DMS53 (cell line): ENCODE measurements at regions not wholly inside any gene's neighbourhood (a gene's known extent, or its start where the extent isn't known, plus 50 kb on each side); places are given as distances from the start of the nearest gene placed in this dataset.
A peak's percentile ranks its signal among the peaks of the same experiment; 100 is the strongest.
"Not testable (repeated sequence)": the region's sequence is repeated elsewhere in the genome, so short reads cannot be mapped to it uniquely, and the experiment has no call there.

Experiments
- DNase-seq: peaks from one replicate; lab custom pipeline; 2025; lab: John Stamatoyannopoulos, UW

DNA sequence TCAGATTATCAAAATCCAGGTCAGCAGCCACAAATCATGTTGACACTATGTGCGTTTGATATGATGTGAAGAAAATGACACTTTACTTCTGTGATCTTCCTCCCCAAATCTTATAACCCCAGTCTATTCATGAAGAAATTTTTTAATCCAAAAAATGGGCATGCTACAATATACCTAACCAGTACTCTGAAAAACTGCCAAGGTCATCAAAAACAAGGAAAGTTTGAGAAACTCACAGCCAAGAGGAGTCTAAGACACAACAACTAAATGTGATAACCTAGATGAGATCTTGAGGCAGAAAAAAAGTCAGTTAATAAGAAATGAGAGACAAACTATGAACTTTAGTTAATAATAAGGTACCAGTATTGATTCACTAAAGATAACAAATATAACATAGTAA, 200.6 kb upstream of the IRAK1BP1 start:
- DNase-seq = no peak

DNA sequence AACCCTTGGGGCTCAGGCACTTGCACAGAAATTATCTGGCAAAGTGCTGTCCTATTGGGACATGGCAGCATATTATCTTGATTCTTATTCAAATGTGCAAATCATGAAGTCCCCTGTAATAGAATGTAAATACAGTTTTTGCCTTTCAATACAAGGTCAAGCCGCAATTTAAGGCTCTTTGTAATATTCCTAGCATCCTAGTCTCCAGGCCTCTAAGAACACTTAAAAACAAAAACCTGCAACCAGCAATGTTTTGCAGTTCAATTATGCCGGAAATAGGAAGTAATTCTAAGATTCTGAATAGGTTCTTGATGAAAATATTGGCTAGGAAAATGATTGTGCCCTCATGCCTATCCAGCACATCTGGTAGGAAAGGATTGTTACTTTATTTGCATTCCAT, 197.2 kb upstream of the IRAK1BP1 start:
- DNase-seq = no peak

DNA sequence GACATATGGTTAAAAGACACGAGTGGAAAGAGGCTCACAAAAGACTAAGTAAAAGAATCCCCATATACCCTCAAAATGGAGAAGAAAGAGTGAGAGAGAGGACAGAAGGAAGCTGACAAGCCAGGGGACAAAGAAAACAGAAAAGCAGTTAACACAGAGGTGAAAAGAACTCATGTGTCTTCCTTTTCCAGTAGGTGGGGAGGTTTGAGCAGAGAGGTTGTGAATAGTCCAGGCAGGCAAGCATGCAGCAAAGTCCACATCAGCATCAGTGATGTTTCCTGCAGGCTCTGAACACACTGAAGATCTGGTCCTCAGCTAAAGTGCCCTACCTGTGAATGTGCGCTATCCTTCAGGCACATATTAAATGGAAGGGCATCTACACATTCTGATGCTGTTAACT, 196.5 kb upstream of the IRAK1BP1 start:
- DNase-seq = peak; percentile 3

DNA sequence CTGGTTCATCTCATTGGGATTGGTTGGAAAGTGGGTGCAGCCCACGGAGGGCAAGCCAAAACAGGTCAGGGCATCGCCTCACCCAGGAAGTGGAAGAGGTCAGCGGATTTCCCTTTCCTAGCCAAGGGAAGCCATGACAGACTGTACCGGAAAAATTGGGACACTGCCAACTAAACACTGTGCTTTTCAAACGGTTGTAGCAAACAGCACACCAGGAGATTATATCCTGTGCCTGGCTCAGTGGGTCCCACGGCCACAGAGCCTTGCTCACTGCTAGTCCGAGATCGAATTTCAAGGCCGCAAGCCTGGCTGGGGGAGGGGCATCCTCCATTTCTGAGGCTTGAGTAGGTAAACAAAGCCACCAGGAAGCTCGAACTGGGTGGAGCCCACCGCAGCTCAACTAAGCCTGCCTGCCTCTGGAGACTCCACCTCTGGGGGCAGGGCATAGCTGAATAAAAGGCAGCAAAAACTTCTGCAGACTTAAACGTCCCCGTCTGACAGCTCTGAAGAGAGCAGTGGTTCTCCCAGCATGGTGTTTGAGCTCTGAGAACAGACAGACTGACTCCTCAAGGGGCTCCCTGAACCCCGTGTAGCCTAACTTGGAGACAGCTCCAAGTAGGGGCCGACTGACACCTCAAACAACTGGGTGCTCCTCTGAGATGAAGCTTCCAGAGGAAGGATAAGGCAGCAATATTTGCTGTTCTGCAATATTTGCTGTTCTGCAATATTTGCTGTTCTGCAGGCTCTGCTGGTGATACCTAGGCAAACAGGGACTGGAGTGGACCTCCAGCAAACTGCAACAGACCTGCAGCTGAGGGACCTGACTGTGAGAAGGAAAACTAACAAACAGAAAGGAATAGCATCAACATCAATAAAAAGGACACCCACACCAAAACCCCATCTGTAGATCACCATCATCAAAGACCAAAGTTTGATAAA, 191.0 kb upstream of the IRAK1BP1 start:
- DNase-seq = peak; percentile 51

DNA sequence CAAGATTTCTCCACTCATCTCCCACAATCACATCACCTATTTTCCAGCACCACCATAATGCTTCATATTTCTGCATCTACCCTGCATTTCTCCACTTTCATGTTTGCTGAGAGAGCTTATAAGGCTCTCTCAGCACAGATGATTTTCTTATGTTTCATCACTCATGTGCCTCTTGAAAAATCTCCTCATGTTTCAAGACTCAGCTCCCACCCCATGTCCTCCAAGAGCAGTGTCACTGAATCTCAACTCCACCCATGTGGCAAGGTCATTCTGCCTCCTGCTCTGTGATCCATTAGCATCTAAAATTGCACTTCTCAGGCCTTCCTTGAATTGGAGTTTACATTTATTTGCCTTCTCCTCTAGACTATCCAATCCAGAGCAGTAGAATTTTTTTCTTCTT, 178.7 kb upstream of the IRAK1BP1 start:
- no peak for DNase-seq

DNA sequence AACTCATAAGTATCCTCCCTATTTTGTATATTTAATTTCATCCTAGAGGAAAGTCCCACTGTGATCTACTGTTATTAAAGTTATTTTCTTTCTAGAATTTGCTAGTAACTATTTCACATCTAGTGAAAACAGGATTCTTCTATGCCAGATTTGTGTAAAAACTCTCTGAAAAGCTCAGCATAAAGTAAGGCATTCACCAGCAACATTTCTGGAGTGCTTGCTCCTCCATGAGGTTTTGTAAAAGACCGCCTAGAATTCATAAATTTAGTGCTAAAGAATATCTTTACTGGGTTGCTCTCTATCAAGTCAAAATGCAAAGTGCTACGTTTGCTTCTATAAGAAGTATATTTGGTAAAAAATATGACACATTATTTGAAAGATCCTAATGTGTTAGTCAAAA, 173.5 kb upstream of the IRAK1BP1 start:
- DNase-seq = no peak

DNA sequence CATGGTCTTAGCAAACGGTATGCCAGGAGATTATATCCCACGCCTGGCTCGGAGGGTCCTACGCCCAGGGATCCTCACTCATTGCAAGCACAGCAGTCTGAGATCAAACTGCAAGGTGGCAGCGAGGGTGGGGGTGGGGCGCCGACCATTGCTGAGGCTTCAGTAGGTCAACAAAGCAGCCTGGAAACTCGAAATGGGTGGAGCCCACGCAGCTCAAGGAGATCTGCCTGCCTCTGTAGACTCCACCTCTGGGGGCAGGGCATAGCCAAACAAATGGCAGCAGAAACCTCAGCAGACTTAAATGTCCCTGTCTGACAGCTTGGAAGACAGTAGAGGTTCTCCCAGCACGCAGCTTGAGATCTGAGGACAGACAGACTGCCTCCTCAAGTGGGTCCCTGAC, 172.7 kb upstream of the IRAK1BP1 start:
- not testable (repeated sequence) for DNase-seq

DNA sequence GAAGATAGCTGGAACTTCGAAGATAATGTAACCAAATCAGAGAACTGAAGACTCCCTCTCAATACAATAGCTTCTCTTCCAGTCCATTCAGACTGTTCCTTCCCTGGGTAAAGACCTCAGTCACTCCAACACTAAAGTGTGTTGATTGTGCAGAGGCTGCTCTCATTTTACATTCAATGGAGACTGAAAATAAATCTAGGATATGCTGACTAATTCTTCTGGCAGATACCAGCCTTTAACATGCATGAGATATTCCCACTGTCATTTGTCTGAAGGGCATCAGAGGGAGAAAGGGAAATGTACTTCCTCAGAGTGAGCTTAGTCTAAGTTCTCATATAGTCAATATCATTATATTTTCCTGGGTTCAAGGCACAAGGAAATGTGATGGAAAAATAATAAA, 166.4 kb upstream of the IRAK1BP1 start:
- no peak for DNase-seq

DNA sequence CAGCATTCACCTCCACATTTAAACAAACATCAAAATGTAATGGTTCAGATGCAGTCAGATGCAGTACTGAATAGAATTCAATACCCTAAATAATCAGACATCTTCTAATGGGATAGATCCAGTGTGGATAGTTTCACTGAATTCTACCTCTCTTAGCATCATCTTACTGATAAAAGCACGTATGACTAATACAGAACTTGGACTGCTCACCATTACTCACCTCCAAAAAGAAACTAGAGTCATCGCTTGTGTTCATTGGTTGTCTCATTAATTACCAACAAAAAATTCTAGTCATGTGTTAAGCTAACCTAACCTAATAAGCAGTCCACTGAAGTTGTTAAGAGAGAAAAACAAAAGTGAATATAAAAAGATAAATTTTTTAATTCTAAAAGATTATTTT, 165.9 kb upstream of the IRAK1BP1 start:
- no peak for DNase-seq

DNA sequence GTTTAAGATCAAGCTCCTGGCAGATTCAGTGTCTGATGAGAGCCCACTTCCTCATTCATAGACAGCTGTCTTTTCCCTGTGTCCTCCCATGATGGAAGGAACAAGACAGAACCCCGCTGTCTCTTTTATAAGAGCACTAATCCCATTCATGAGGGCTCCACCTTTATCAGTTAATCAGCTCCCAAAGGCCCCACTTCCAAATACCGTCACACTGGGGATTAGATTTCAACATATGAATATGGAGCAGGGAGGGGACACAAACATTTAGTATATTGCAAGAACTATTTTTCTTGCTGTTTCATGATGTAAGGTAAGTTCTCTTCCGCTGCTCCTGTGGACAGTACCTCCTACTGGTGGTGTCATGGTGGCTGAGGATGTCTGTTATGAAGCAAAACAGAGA, 158.3 kb upstream of the IRAK1BP1 start:
- no peak for DNase-seq

DNA sequence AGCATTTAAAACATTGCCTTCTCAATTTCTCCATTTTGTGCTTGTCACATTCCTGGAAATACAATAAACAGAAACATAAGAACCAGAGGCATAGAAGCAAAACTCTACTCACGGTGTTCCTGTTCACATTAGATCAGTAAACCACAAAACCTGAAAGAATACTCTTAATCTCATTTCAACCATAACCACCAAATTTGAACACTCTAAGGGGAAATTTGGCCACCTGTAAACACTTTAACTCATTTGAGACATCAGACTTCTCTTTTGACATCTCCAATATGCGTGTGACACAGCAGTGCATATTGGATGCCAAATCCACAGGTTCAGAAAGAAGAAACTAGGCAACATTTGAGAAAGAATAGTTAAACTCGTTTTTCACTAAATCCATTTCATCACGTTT, 153.8 kb upstream of the IRAK1BP1 start:
- DNase-seq = no peak

DNA sequence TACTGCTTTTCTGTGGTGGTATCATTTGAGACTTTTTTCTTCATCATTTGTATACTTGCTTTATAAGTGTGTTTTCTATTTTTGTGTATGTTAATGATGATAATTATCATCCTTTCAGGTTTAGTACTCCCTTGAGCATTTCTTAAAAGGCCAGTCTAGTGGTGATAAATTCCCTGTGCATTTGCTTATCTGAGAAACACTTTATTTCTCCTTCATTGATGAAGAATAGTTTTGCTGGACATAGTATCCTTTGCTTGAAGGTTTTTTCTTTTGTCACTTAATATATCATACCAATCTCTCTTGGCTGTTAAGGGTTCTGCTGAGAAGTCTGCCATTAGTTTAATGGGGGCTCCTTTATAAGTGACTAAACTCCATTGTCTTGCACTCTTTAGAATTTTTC, 123.2 kb upstream of the IRAK1BP1 start:
- DNase-seq = no peak

DNA sequence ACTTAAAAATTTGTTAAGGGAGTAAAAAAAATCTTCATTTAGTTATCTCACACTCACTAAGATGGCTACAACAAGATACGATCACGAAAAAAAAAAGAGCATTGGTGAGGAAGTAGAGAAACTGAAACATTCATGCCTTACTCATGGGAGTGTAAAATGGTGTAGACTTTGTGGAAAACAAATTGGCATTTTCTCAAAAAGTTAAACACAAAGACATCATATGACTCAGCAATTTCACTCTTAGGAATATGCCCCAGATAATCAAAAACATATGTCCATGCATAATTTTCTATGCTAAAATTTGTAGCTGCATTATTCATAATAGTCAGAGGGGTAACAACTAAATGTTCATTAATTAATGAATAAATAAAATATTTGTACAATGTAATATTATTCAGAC, 120.9 kb upstream of the IRAK1BP1 start:
- no peak for DNase-seq

DNA sequence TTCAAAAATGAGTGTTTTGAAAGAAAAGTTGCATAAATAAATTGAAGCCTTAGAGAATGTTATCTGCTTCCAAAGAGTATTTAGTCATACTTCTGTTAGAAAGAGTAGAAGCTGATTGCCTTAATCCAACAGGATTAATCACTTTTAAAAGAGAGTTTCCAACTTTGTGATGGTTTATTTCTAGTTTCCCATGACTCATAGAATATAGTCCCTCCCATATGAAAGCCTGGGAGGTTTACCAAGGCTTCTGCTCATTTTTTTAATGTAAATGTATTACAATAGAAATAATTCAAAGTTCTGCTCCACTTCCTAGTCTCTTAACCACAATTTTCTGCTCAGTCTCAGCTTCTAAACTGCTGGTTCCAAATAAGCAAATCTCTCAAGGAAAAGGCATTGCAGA, 118.0 kb upstream of the IRAK1BP1 start:
- peak; percentile 22 for DNase-seq

DNA sequence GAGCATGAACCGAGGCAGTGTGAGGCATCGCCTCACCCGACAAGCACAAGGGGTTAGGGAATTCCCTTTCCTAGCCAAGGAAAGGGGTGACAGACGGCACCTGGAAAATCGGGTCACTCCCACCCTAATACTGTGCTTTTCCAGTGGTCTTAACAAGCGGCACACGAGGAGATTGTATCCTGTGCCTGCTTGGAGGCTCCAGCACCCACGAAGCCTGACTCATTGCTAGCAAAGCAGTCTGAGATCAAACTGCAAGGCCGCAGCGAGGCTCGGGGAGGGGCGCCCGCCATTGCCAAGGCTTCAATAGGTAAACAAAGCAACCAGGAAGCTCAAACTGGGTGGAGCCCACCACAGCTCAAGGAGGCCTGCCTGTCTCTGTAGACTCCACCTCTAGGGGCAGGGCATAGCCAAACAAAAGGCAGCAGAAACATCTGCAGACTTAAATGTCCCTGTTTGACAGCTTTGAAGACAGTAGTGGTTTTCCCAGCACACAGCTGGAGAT, 109.0 kb upstream of the IRAK1BP1 start:
- not testable (repeated sequence) for DNase-seq

DNA sequence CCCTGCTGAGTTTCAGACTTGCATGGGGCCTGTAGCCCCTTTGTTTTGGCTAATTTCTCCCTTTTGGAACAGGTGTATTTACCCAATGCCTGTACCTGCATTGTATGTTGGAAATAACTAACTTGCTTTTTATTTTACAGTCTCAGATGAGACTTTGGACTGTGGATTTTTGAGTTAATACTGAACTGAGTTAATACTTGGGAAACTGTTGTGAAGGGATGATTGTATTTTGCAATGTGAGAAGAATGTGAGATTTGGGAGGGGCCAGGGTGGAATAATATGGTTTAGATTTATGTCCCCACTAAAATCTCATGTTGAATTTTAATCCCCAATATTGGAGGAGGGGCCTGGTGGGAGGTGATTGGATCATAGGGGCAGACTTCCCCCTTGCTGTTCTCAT, 99.1 kb upstream of the IRAK1BP1 start:
- DNase-seq = no peak

DNA sequence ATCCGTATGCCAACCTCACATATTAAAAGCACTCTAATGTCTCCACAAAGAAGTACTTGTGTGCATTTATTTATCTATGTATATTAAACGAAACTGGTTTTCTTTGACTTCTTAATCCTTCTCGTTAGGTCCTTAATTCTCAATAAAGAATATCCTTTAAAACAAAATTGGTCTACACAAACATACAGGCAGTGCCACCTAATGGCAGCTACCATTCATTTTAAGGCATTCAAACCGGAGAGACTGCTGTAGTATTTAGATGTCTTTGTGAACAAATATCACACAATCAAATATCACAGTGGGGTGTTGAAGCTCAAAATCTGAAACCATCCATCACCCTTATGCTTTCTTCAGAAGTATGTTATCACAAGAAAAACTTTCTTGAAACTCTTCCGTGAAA, 96.6 kb upstream of the IRAK1BP1 start:
- DNase-seq = peak; percentile 40

DNA sequence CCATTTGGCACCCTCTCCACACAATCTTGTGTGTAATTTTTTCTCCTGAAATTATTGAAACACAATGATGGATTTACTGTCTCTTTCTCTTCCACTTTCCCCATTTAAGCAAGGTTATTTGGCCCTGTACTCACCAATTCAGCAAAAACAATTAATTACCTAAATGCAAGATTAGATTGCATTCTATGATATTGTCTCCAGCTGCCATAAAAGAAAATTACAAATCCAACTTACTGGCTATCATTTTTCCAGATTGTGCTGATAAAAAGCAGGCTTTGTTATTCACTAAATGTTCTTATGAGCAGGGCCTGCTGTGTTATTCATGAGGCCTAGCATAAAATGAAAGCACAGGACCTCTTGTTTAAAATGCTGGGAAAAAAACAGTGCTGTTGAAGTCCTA, 95.8 kb upstream of the IRAK1BP1 start:
- no peak for DNase-seq

DNA sequence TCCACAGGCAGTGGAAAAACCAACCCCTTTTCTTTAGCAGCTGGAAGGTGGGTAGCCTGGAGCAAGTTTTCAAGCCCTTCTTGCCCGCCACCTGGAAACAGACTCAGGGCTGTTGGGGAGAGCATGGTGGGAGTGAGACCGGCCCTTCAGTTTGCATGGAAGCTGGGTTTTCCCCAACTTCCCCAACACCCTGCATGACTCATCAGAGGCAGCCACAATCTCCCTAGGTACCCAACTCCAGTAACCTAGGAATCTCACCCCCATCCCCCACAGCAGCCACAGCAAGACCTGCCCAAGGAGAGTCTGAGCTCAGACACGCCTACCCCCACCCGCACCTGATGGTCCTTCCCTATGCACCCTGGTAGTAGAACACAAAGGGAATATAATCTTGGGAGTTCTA, 86.3 kb upstream of the IRAK1BP1 start:
- DNase-seq = peak; percentile 2

DNA sequence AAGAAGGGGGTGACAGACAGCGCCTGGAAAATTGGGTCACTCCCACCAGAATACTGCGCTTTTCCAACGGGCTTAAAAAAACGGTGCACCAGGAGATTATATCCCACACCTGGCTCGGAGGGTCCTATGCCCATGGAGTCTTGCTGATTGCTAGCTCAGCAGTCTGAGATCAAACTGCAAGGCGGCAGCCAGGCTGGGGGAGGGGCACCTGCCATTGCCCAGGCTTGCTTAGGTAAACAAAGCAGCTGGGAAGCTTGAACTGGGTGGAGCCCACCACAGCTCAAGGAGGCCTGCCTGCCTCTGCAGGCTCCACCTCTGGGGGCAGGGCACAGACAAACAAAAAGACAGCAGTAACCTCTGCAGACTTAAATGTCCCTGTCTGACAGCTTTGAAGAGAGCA, 84.0 kb upstream of the IRAK1BP1 start:
- DNase-seq = not testable (repeated sequence)

DNA sequence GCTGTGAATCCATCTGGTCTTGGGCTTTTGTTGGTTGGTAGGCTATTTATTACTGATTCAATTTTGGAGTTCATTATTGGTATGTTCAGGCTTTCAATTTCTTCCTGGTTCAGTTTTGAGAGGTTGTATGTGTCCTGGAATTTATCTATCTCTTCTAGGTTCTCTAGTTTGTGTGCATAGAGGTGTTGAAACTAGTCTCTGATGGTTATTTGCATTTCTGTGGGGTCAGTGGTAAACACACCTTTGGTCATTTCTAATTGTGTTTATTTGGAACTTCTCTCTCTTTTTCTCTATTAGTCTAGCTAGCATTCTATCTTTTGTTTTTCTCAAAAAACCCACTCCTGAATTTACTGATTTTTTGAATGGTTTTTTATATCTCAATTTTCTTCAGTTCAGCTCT, 70.1 kb upstream of the IRAK1BP1 start:
- no peak for DNase-seq

DNA sequence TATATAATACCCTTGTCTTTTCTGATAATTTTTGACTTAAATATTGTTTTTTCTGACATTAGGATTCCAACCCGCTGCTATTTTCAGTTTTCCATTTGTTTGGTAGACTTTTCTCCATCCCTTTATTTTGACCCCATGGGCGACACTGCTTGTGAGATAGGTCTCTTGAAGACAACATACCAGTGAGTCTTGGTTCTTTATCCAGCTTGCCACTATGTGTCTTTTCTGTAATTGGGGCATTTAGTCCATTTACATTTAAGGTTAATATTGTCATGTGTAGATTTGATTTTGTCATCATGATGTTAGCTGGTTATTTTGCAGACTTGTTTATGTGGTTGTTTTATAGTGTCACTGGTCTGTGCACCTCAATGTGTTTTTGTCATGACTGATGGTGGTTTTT, 67.7 kb upstream of the IRAK1BP1 start:
- no peak for DNase-seq

DNA sequence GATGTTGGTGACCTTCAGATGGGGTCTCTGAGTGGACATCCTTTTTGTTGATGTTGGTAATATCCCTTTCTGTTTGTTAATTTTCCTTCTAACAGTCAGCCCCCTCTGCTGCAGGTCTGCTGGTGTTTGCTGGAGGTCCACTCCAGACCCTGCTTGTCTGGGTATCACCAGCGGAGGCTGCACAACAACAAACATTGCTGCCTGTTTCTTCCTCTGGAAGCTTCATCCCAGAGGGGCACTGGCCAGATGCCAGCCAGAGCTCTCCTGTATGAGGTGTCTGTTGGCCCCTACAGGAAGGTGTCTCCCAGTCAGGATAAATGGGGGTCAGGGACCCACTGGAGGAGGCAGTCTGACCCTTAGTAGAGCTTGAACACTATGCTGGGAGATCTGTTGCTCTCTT, 60.6 kb upstream of the IRAK1BP1 start:
- not testable (repeated sequence) for DNase-seq
